Hippocampal formation (tissue), 2 donors: ENCODE measurements at regions not wholly inside any gene's neighbourhood (a gene's known extent, or its start where the extent isn't known, plus 50 kb on each side); places are given as distances from the start of the nearest gene placed in this dataset.
"Not testable (repeated sequence)": the region's sequence is repeated elsewhere in the genome, so short reads cannot be mapped to it uniquely, and the experiment has no call there.

Experiments
- DNase-seq, 2 donors: peaks; one replicate each; lab custom pipeline; 2025; lab: John Stamatoyannopoulos, UW

DNA sequence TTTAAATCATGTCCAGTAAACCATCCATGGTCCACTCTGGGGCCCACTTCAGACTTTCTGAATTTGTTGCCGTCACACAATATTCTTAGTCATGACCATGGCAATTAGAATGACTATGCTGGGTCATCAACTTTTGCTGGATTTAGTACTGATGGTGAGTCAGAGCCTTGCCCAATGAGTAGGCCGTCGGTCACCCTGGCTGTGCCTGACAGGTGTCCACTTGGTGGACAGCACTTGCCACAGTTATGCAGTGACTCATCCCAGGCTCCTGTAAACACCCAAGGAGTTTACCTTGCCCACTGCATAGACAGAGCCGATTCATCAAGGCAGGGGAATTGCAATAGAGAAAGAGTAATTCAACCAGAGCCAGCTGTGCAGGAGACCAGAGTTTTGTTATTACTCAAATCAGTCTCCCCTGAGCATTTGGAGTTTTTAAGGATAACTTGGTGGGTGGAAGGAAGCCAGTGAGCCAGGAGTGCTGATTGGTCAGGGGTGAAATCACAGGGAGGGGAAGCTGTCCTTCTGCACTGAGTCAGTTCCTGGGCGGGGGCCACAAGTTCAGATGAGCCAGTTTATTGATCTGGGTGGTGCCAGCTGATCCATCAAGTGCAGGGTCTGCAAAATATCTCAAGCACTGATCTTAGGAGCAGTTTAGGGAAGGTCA lies 333.8 kb downstream of the PTPRU start:
- DNase-seq, result no peak

- DNase-seq, result no peak
These were observed 330.9 kb downstream of the PTPRU start for GRCh38 chr1:29567257-29567656.

GRCh38 chr1:29565490-29565889 lies 329.2 kb downstream of the PTPRU start:
- DNase-seq, result no peak

- DNase-seq, result no peak
These were observed 327.2 kb downstream of the PTPRU start for GRCh38 chr1:29563571-29563970.

- DNase-seq, result no peak
These were observed 326.8 kb downstream of the PTPRU start for GRCh38 chr1:29563092-29563491.

GRCh38 chr1:29559056-29559455 lies 322.7 kb downstream of the PTPRU start:
- no peak for DNase-seq

DNA sequence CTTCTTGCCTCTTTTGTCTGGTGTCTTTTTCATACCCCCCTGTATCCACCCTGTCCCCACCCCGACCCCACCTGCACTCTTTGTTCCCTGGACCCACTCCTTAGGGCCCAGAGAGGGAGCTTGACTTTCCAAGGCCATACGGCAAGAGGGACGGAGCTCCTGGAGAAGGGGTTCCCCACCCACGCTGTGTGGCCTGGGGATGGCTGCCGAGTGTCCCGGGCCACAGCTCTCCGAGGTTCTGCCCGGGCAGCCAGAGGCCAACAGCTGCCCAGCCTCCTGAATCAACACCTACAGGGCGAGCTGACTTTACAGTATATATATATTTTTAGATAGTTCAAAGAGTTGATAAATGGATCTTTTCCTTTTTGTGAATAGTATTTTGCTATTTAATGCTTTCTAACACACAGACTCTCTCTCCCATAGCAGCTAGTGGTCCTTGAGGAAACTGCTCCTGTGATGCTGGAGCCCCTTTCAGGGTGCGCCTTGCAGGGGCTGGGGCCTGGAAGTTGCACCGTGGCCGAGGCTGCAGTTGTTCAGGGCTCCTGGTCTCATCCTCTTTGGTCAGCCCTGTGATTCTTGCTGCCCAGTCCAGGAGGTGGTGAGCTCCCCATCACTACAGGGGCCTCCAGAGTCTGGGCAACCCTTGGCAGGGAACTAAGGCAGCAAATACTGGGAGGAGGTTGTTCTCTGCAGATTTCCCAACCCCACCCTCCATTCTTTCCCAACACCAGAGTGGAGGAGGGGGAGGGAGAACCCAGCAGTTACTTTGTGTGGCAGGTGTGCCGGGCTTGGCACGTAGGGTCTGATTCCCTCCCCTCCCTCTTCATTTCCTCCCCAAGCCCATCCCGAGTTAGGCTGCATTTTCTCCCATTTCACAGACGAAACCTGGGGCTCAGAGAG lies 321.6 kb downstream of the PTPRU start:
- no peak for DNase-seq

DNA sequence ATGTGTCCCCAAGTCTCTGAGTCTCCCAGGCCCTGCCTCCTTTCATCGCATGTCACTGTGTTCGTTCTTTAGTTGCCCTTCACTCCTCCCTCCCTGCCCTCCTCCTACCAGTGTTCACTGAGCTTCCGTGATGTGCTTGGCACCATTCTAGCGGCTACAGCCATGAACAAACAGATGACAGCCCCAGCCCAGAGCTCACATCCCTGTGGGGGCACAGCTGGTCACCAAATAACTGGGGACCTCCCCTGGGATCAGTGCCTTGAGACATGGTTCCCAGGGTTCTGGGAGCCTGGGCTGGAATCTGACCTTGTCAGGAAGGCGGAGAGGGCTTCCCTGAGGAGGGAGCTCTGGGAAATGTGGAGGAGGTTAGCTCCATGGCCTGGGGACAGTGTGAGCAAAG lies 320.7 kb downstream of the PTPRU start:
- DNase-seq, result no peak

DNA sequence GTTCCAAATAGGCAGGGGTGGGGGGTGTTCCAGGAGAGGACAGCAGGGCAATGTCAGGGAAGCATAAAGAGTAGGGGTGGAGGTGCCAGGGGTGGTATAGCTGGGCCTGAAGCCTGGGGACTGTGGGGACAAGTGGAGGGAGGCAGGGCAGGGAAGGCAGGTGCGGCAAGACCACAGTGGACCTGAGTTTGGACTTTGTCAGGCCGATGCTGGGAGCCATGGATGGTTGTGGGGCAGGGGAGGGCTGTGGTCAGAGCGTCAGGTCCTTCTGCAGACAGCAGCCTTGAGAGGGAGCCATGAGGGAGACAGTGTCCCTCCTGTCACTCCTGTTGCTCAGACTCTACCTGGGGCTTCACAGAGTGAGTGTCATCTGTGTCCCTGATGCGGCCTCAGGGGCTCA lies 320.3 kb downstream of the PTPRU start:
- no peak for DNase-seq

GRCh38 chr1:29555043-29555620 lies 318.8 kb downstream of the PTPRU start:
- no peak for DNase-seq

DNA sequence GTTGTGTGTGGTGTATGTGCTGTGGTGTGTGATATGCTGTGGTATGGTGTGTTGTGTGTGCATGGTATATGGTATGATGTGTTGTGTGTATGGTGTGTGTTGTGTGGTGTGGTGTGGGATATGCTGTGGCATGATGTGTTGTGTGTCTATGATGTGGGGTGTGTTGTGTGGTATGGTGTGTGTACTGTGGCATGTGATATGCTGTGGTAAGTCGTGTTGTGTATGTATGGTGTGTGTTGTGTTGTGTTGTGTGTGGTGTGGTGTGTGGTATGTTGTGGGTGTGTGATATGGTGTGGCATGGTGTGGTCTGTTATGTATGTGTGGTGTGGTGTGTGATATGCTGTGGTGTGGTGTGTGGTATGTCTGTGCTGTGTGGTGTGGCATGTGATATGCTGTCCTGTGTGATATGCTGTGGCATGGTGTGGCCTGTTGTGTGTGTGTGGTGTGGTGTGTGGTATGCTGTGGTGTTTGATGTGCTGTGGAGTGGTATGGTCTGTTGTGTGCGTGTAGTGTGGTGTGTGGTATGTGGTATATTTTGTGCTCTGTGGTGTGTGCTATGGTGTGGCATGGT lies 318.0 kb downstream of the PTPRU start:
- no peak for DNase-seq

GRCh38 chr1:29551123-29551936 lies 315.0 kb downstream of the PTPRU start:
- DNase-seq, result no peak

DNA sequence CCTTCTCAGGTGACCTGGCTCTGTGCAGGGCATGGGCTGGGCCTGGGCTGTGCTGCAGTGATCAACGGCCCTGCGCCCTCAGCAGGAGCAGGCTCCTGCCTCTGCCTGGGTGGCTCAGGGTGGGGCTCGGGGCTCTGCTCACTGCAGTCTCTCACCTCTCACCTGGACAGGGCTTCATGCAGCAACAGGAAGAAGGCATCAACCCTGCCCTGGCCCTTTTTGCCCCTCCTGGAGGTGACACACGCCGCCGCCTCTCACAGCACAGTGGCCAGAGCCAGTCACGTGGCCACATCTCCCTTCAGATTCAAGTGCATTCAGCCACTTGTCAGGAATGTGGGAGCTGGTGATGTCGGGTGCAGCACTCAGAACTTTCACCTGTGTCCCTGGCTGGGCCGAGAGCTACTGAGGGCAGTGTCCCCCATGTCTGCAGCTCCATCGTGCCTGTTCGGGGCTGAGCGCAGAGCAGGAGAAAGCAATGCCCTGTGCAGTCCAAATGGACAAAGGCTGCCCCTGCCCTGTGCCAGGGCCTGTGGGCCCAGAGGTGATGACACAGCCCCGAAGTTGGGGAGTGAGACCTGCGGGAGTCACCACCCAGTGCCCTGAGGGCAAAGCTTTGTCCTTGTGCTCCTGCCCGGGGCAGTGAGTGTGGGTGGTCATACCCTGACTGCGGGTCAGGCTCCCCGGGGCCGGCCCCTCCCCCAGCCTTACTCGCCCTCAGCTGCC lies 314.0 kb downstream of the PTPRU start:
- DNase-seq, result no peak

- DNase-seq, result not testable (repeated sequence)
These were observed 313.4 kb downstream of the PTPRU start for GRCh38 chr1:29549728-29550118.

- DNase-seq, result no peak
These were observed 312.7 kb downstream of the PTPRU start for GRCh38 chr1:29549001-29549400.

DNA sequence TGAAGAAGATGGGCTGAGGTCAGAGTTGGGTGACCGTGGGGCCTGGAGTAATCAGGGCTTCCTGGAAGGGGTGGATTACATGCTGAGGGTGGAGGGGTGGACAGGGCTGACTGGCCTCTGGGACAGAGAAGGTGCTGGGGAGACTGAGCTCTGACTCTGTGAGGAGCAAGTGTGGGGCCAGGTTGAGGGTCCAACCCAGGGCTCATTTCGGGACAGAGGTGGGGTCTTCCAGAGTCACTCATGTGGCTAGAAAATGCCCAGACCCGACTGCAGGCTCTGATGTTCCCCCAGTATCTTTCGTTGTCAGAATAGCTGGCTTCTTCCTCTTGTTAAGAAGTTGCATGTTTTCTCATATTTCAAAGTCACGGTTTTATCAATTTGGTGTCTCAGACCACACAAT lies 311.8 kb downstream of the PTPRU start:
- DNase-seq, result no peak

DNA sequence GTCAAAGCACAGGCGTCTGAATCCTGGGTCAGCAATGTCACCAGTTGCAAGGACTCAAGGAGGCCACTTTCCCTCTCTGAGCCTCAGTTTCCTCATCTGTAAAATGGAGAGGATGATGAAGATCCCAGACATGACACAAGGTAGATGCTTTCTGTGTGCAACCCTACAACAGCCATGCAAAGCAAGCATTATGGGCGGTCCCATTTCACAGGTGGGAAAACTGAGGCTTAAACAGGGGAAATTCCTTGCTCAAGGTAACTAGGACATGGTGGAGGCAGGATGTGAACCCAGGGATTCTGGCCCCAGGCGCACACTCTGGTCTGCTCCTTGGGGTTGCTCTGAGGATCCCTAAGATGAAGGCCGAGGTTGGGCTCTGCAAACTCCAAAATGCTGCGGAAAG lies 311.0 kb downstream of the PTPRU start:
- no peak for DNase-seq

DNA sequence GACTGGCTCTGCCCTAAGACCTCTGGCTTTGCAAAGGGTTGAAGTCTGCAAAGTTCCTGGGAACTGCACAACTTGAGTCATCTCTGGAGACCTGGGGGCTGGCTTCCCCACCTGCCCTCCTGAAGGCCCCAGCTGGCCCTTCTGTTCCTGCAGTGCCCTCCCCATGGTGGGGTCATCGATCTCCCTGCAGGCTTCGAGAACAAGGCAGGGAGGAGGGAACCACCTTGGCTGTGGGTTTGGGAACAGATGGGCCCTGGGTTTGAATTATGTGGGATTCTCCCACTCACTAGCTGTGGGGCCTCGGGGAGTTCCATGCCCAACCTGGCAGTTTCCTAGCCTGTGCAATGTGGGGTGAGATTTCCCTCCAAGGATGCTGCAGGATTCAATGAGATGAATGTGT lies 310.2 kb downstream of the PTPRU start:
- no peak for DNase-seq

DNA sequence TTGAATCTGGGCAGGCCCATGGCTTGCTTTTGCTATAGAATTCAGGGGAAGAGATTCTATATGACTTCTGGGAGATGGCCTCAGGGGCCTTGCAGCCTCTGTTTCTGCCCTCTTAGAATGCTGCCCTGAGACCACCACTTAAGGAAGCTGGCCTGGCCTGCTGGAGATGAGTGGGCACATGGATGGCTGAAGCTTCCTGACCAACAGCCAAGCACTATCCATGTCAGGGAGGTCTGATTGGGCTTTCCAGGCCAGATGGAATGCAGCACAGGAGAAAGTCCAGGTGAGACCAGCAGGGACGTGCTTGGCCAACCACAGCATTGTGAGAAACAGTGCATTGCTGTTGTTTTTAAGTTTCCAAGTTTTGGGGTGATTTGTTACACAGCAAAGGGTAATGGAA lies 308.1 kb downstream of the PTPRU start:
- DNase-seq, result no peak

DNA sequence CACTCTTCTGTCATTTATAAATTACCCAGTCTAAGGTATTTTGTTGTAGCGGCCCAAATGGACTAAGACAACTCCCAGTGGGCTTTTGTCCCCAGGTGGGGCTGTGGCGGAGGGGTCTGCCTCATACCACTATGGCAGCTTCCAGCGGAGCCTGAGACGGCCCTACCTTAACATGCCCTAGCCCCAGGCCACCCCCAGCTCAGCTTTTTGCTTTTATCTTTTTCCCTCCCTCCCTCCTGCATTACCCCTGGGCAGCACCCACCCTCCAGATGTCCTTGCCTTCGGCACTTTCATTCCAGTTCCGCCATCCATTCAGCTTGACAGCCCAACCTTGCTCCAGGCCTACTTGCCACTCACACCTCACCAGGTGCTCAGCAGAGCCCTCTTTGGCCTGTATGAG lies 307.3 kb downstream of the PTPRU start:
- no peak for DNase-seq

DNA sequence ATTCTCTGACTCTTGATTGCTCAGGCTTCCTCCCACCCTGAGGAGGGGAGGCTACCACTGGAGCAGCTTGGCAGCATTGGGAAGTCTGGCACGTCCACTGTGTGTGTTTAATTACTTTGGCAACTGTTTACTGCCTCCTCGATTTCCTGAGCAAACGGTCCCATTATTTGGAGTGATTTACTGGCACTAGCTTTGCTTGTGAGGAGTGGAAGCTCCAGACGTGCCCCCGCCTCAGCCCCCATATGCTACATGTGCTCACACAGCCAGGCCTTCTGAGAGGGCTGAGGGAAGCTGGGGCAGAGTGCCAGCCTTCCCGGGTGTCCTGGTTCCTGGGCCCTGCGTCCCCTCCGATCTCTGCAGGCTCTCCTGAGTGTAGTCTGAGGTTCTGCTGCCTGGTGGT lies 306.2 kb downstream of the PTPRU start:
- DNase-seq, result no peak
